ENCODE measurements at regions not wholly inside any gene's neighbourhood (a gene's known extent, or its start where the extent isn't known, plus 50 kb on each side); places are given as distances from the start of the nearest gene placed in this dataset.

- no peak for DNase-seq (ENCODE audit: low read depth)
- no peak overlapping the region for H3K4me3 ChIP-seq (ENCODE audit: low read length)
- TF ChIP-seq, protein P1, sequence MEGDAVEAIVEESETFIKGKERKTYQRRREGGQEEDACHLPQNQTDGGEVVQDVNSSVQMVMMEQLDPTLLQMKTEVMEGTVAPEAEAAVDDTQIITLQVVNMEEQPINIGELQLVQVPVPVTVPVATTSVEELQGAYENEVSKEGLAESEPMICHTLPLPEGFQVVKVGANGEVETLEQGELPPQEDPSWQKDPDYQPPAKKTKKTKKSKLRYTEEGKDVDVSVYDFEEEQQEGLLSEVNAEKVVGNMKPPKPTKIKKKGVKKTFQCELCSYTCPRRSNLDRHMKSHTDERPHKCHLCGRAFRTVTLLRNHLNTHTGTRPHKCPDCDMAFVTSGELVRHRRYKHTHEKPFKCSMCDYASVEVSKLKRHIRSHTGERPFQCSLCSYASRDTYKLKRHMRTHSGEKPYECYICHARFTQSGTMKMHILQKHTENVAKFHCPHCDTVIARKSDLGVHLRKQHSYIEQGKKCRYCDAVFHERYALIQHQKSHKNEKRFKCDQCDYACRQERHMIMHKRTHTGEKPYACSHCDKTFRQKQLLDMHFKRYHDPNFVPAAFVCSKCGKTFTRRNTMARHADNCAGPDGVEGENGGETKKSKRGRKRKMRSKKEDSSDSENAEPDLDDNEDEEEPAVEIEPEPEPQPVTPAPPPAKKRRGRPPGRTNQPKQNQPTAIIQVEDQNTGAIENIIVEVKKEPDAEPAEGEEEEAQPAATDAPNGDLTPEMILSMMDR (conservative IDR thresholded peaks at IDR 0.05; ENCODE audit: low read depth, low read length), result no peak
These were observed 110.9 kb downstream of the UNCX start for GRCh38 chr7:1343551-1343950.

- no peak overlapping the region for H3K4me3 ChIP-seq (ENCODE audit: low read length)
- TF ChIP-seq, protein P1 (conservative IDR thresholded peaks at IDR 0.05; ENCODE audit: low read depth, low read length), result no peak
These were observed 111.7 kb downstream of the UNCX start for GRCh38 chr7:1344421-1344820.

GRCh38 chr7:1344981-1345701, 112.5 kb downstream of the UNCX start:
- TF ChIP-seq, protein P1 (conservative IDR thresholded peaks at IDR 0.05; ENCODE audit: low read depth, low read length), result no peak
- DNase-seq (ENCODE audit: low read depth), result no peak
- H3K4me3 ChIP-seq (ENCODE audit: low read length), result no peak overlapping the region

More at GRCh38 chr7:1344421-1344820, 111.7 kb downstream of the UNCX start:
- no peak for DNase-seq (ENCODE audit: low read depth)

GRCh38 chr7:1345796-1346755, 113.2 kb downstream of the MICALL2 start:
- H3K4me3 ChIP-seq (ENCODE audit: low read length), result no peak overlapping the region
- DNase-seq (ENCODE audit: low read depth), result no peak
- TF ChIP-seq, protein P1 (conservative IDR thresholded peaks at IDR 0.05; ENCODE audit: low read depth, low read length), result no peak

DNA sequence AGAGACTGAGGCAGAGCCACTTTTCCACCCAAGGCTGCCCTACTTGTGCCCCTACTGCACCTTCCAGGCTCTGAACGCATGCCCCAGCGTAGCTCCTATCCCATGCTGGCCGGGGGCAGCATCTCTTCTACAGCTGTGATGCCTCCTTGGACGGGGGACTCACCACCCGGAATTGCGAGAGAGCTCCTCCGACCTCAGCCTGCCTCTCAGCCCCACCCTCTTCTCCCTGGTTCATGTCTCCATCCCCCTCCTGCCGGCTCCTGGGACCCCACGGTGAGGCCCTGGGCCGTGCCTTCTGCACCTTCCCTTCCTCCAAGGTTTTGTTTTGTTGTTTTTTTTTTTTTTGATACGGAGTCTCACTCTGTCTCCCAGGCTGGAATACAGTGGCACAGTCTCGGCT, 112.4 kb downstream of the MICALL2 start:
- TF ChIP-seq, protein P1 (conservative IDR thresholded peaks at IDR 0.05; ENCODE audit: low read depth, low read length), result no peak
- H3K4me3 ChIP-seq (ENCODE audit: low read length), result no peak overlapping the region
- DNase-seq (ENCODE audit: low read depth), result no peak

DNA sequence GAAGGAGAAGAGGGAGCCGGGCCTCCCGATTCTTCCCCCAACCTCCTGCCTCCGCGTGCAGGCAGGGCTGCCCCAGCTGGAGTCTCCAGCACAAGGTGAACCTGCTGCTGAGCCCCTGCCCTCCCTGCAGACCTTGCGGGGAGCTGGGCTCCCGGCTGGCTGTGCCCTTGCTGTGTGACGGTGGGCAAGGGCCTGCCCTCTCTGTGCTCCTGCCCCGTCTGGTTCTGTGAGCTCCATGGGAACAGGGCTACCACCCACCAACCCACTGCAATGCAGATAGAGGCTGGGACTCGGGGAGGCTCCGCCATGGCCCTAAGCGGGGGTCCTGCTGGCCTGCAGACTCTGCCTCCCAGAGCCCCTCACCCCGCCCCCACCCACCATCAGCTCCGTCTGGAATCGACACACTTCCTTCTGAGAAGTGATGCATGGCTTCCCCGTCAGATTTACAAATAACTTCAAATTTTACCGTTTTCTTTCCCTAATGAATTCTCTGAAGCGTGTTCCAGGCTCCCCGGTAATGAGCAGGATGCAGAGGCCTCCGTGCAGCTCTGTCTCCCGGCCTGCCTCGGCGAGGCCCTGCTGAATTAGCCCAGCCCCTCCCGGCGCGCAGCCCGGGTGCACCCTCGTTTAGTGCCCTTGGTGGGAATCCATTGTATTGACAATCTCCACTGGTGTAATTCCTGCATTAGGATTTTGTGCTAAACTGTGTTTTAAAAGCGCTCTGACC, 111.0 kb downstream of the MICALL2 start:
- no peak overlapping the region for H3K4me3 ChIP-seq (ENCODE audit: low read length)
- DNase-seq (ENCODE audit: low read depth), result no peak
- TF ChIP-seq, protein P1 (conservative IDR thresholded peaks at IDR 0.05; ENCODE audit: low read depth, low read length), result no peak
